Mesendoderm (in vitro differentiated cells): ENCODE measurements at regions not wholly inside any gene's neighbourhood (a gene's known extent, or its start where the extent isn't known, plus 50 kb on each side); places are given as distances from the start of the nearest gene placed in this dataset.
A peak's percentile ranks its signal among the peaks of the same experiment; 100 is the strongest.
"Not testable (repeated sequence)": the region's sequence is repeated elsewhere in the genome, so short reads cannot be mapped to it uniquely, and the experiment has no call there.

Source experiments
- DNase-seq: peaks from one replicate; pipeline ENCODE4 v3.0.0; 2013
- H2AK5ac ChIP-seq: 2 replicates; pipeline ENCODE4 v1.6.1; 2013; ENCODE audit warnings: low read length, inconsistent platforms
- H2BK120ac ChIP-seq: 2 replicates; pipeline ENCODE4 v1.6.1; 2013; ENCODE audit warnings: low read depth, mild to moderate bottlenecking, low read length, moderate library complexity, mixed read lengths
- H2BK15ac ChIP-seq: replicated peaks from 2 replicates; pipeline ENCODE4 v1.6.1; 2013; ENCODE audit warnings: low read depth, mild to moderate bottlenecking, moderate library complexity
- H2BK5ac ChIP-seq: 2 replicates; pipeline ENCODE4 v1.6.1; 2013; ENCODE audit warnings: low read length, inconsistent platforms
- H3K18ac ChIP-seq: 2 replicates; pipeline ENCODE4 v1.6.1; 2013; ENCODE audit warnings: mild to moderate bottlenecking, low read length, mixed read lengths
- H3K23ac ChIP-seq: one replicate; pipeline ENCODE4 v1.6.1; 2013; ENCODE audit warnings: low read length
- H3K27ac ChIP-seq: 2 replicates; pipeline ENCODE4 v1.5.1; 2013; ENCODE audit warnings: low read depth, mild to moderate bottlenecking, inconsistent platforms, low read length, moderate library complexity
- H3K27me3 ChIP-seq: 2 replicates; pipeline ENCODE4 v1.6.1; 2013; ENCODE audit warnings: low read length, control low read depth, mild to moderate bottlenecking, inconsistent platforms; ENCODE audit not compliant: insufficient read depth, poor library complexity
- H3K36me3 ChIP-seq: 2 replicates; pipeline ENCODE4 v1.6.1; 2013; ENCODE audit warnings: low read length, inconsistent platforms; ENCODE audit not compliant: control insufficient read depth, insufficient read depth
- H3K4ac ChIP-seq: one replicate; pipeline ENCODE4 v1.6.1; 2013; ENCODE audit warnings: low read depth, mild to moderate bottlenecking, low read length, moderate library complexity
- H3K4me1 ChIP-seq: 2 replicates; pipeline ENCODE4 v1.6.1; 2013; ENCODE audit warnings: low read depth, low read length, inconsistent platforms; ENCODE audit not compliant: control insufficient read depth
- H3K4me2 ChIP-seq: 2 replicates; pipeline ENCODE4 v1.6.1; 2013; ENCODE audit warnings: low read length
- H3K4me3 ChIP-seq: 2 replicates; pipeline ENCODE4 v1.5.1; 2013; ENCODE audit warnings: mild to moderate bottlenecking, low read length
- H3K56ac ChIP-seq: one replicate; pipeline ENCODE4 v1.6.1; 2013; ENCODE audit warnings: low read length
- H3K79me1 ChIP-seq: 2 replicates; pipeline ENCODE4 v1.6.1; 2013; ENCODE audit warnings: low read length, inconsistent platforms
- H3K79me2 ChIP-seq: 2 replicates; pipeline ENCODE4 v1.6.1; 2013; ENCODE audit warnings: mild to moderate bottlenecking, low read length; ENCODE audit not compliant: control insufficient read depth, insufficient read depth
- H3K9ac ChIP-seq: 2 replicates; pipeline ENCODE4 v1.6.1; 2013; ENCODE audit warnings: low read length, inconsistent platforms
- H4K5ac ChIP-seq: one replicate; pipeline ENCODE4 v1.6.1; 2013; ENCODE audit warnings: low read length
- H4K8ac ChIP-seq: one replicate; pipeline ENCODE4 v1.6.1; 2013; ENCODE audit warnings: low read depth, mild to moderate bottlenecking, control low read depth, low read length, moderate library complexity
- WGBS: extraction: QIAGEN DNeasy Blood & Tissue Kit; methylation state at CpG from one replicate; pipeline ENCODE4 v1.1.7; 2013; ENCODE audit warnings: low lambda C conversion rate, missing lambda C conversion rate; ENCODE audit not compliant: insufficient coverage; ENCODE audit errors: extremely low coverage; 5-methylcytosine and 5-hydroxymethylcytosine counted together

GRCh38 chr20:39736434-39737327 lies 774.5 kb downstream of the DHX35 start:
- H3K36me3 ChIP-seq = no peaks in the 10 kb centered on the region
- no peak overlapping the region for H3K4ac ChIP-seq
- no peak overlapping the region for H3K23ac ChIP-seq
- no peak overlapping the region for H2BK5ac ChIP-seq
- H3K4me1 ChIP-seq = no peaks in the 10 kb centered on the region
- no peaks in the 10 kb centered on the region for H3K79me2 ChIP-seq
- no peak overlapping the region for H3K27ac ChIP-seq
- DNase-seq = no peak
- no peak overlapping the region for H4K8ac ChIP-seq
- no peak overlapping the region for H3K9ac ChIP-seq
- no peak overlapping the region for H4K5ac ChIP-seq
- H3K27me3 ChIP-seq = no peaks in the 10 kb centered on the region
- H3K4me3 ChIP-seq = no peak overlapping the region
- H2BK120ac ChIP-seq = no peak overlapping the region
- H3K4me2 ChIP-seq = no peak overlapping the region
- no peak overlapping the region for H2AK5ac ChIP-seq
- H3K18ac ChIP-seq = no peak overlapping the region
- H3K56ac ChIP-seq = no peak overlapping the region
- H3K79me1 ChIP-seq = no peaks in the 10 kb centered on the region
- no peak overlapping the region for H2BK15ac ChIP-seq
- no CpG with 5 or more reads among the region's 6 CpGs for WGBS

- DNase-seq, H4K8ac ChIP-seq, H3K56ac ChIP-seq, H3K36me3 ChIP-seq, H3K4me3 ChIP-seq, H3K4ac ChIP-seq, H3K79me2 ChIP-seq, H3K27me3 ChIP-seq, H2BK120ac ChIP-seq, H3K23ac ChIP-seq, H2AK5ac ChIP-seq, H2BK15ac ChIP-seq, H3K79me1 ChIP-seq, H4K5ac ChIP-seq, H3K4me1 ChIP-seq, H2BK5ac ChIP-seq, H3K4me2 ChIP-seq, H3K18ac ChIP-seq, H3K9ac ChIP-seq, H3K27ac ChIP-seq: not testable (repeated sequence)
- no CpG with 5 or more reads among the region's 6 CpGs for WGBS
Measured at GRCh38 chr20:39725513-39725912, 763.4 kb downstream of the DHX35 start.

DNA sequence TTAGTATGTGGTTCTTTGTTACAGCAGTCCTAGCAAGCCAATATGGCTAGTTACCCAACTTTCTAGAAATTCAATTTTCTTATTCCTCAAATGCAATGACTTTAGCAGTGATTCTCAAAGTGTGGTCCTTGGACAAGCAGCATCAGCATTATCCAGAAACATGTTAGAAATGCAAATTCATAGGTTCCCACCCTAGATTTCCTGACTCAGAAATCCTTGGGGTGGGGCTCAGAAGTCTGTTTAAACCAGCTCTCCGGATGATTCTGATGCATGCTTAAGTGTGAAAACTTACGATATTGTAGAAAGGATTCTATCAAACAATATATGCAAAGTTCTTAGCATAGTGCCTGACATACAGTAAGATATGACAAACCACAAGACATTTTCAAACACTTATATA lies 757.1 kb downstream of the DHX35 start:
- no peak overlapping the region for H3K23ac ChIP-seq
- no peak overlapping the region for H3K56ac ChIP-seq
- H3K27ac ChIP-seq = no peak overlapping the region
- H3K18ac ChIP-seq = no peak overlapping the region
- H2AK5ac ChIP-seq = no peak overlapping the region
- no peak for DNase-seq
- no peaks in the 10 kb centered on the region for H3K36me3 ChIP-seq
- no peak overlapping the region for H2BK15ac ChIP-seq
- no peaks in the 10 kb centered on the region for H3K4me1 ChIP-seq
- H3K4me3 ChIP-seq = no peak overlapping the region
- H3K79me2 ChIP-seq = no peaks in the 10 kb centered on the region
- no peak overlapping the region for H2BK120ac ChIP-seq
- H2BK5ac ChIP-seq = no peak overlapping the region
- H3K4ac ChIP-seq = no peak overlapping the region
- H3K4me2 ChIP-seq = no peak overlapping the region
- no peak overlapping the region for H3K9ac ChIP-seq
- H4K8ac ChIP-seq = no peak overlapping the region
- H3K27me3 ChIP-seq = no peaks in the 10 kb centered on the region
- no peaks in the 10 kb centered on the region for H3K79me1 ChIP-seq
- no peak overlapping the region for H4K5ac ChIP-seq
- whole genome bisulfite sequencing = no CpG with 5 or more reads among the region's 2 CpGs

GRCh38 chr20:39717936-39718335 lies 755.8 kb downstream of the DHX35 start:
- no peak overlapping the region for H2BK15ac ChIP-seq
- WGBS = no CpG with 5 or more reads among the region's 5 CpGs
- H3K36me3 ChIP-seq = no peaks in the 10 kb centered on the region
- H2BK120ac ChIP-seq = no peak overlapping the region
- H3K56ac ChIP-seq = no peak overlapping the region
- no peak for DNase-seq
- no peak overlapping the region for H3K9ac ChIP-seq
- H3K4me1 ChIP-seq = no peaks in the 10 kb centered on the region
- H4K5ac ChIP-seq = no peak overlapping the region
- no peak overlapping the region for H4K8ac ChIP-seq
- H3K4me3 ChIP-seq = no peak overlapping the region
- no peak overlapping the region for H3K27ac ChIP-seq
- H3K79me1 ChIP-seq = no peaks in the 10 kb centered on the region
- H3K18ac ChIP-seq = no peak overlapping the region
- no peak overlapping the region for H3K4me2 ChIP-seq
- no peak overlapping the region for H2BK5ac ChIP-seq
- H3K79me2 ChIP-seq = no peaks in the 10 kb centered on the region
- no peak overlapping the region for H3K23ac ChIP-seq
- H2AK5ac ChIP-seq = no peak overlapping the region
- no peaks in the 10 kb centered on the region for H3K27me3 ChIP-seq
- H3K4ac ChIP-seq = no peak overlapping the region

DNA sequence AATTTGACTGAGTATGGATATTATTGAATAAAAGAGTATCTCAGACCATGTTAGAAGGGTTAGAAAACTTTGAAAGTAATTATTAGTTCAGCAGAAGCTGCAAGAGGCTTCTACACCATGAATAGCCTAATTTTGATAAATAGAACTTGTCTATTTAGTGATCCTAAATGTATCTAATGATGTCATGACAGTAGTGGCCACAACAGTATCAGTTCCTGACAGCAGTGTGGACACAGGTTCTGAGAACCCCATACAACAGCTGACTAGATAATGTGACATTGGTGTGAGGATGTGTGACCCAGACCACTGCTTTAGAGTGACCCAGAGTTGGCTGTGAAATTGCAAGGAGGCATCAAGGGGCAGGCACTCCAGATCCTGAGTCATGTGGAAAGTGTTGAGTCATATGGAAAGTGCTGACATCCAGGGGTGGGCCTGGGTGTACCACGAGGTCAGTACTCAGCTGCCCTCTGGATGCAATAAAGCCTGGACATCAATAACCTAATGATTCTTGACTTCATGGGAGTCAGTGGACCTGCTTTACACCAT lies 754.7 kb downstream of the DHX35 start:
- H3K36me3 ChIP-seq = no peaks in the 10 kb centered on the region
- no peak overlapping the region for H3K23ac ChIP-seq
- no peak overlapping the region for H3K9ac ChIP-seq
- no peaks in the 10 kb centered on the region for H3K79me1 ChIP-seq
- no peak overlapping the region for H2BK15ac ChIP-seq
- no peak overlapping the region for H2AK5ac ChIP-seq
- H3K79me2 ChIP-seq = no peaks in the 10 kb centered on the region
- H3K4me2 ChIP-seq = no peak overlapping the region
- no peak overlapping the region for H3K4ac ChIP-seq
- DNase-seq = peak; percentile 24
- H4K8ac ChIP-seq = no peak overlapping the region
- H2BK120ac ChIP-seq = no peak overlapping the region
- H2BK5ac ChIP-seq = no peak overlapping the region
- no peak overlapping the region for H3K27ac ChIP-seq
- no CpG with 5 or more reads among the region's 1 CpG for WGBS
- no peak overlapping the region for H3K4me3 ChIP-seq
- no peak overlapping the region for H4K5ac ChIP-seq
- H3K18ac ChIP-seq = no peak overlapping the region
- no peaks in the 10 kb centered on the region for H3K27me3 ChIP-seq
- H3K56ac ChIP-seq = no peak overlapping the region
- H3K4me1 ChIP-seq = no peaks in the 10 kb centered on the region
